ENCODE measurements at regions not wholly inside any gene's neighbourhood (a gene's known extent, or its start where the extent isn't known, plus 50 kb on each side); places are given as distances from the start of the nearest gene placed in this dataset.
"Not testable (repeated sequence)": the region's sequence is repeated elsewhere in the genome, so short reads cannot be mapped to it uniquely, and the experiment has no call there.

GRCh38 chr9:97248252-97248651, 59.2 kb upstream of the CCDC180 start:
- H3K56ac ChIP-seq (ENCODE audit: insufficient read length, low read depth, low read length); H3K4me1 Mint-ChIP-seq; H4K5ac ChIP-seq (ENCODE audit: insufficient read length, low read depth, low read length); H3T11ph ChIP-seq (ENCODE audit: low read length); H3K79me2 ChIP-seq (ENCODE audit: insufficient read depth, low read length); H2BK120ac ChIP-seq (ENCODE audit: low read depth, low read length, poor library complexity, severe bottlenecking); H3K9me3 ChIP-seq (ENCODE audit: control insufficient read depth, low read depth, low read length); H3K27me3 Mint-ChIP-seq (ENCODE audit: low read depth); H2AFZ ChIP-seq (ENCODE audit: low read length); H3K9ac ChIP-seq (ENCODE audit: extremely low read depth, insufficient read length, low read length); H2BK15ac ChIP-seq (ENCODE audit: low read depth, low read length); H3K14ac ChIP-seq (ENCODE audit: insufficient read depth, low read length); H3K23me2 ChIP-seq (ENCODE audit: insufficient read length, low read depth, low read length, poor library complexity, severe bottlenecking); H3K4me1 ChIP-seq (ENCODE audit: insufficient read depth, low read length); H3K27me3 ChIP-seq (ENCODE audit: insufficient read depth, low read length); H3K27ac ChIP-seq (ENCODE audit: insufficient read length, low read depth, low read length); H3K18ac ChIP-seq (ENCODE audit: insufficient read length, low read depth, low read length); H4K20me1 ChIP-seq (ENCODE audit: control insufficient read depth, insufficient read depth, insufficient read length); H3K79me1 ChIP-seq (ENCODE audit: insufficient read depth, low read depth, low read length, poor library complexity, severe bottlenecking); H2BK20ac ChIP-seq (ENCODE audit: low read depth, low read length, poor library complexity, severe bottlenecking); DNase-seq; H3K9me3 Mint-ChIP-seq; H3K4me3 Mint-ChIP-seq; H4K91ac ChIP-seq (ENCODE audit: insufficient read length, low read depth, low read length); H3K23ac ChIP-seq (ENCODE audit: insufficient read length, low read depth, low read length); H2BK12ac ChIP-seq (ENCODE audit: insufficient read length, low read depth, low read length); H2AK5ac ChIP-seq (ENCODE audit: insufficient read length, low read length); H3K27ac Mint-ChIP-seq; H3K4me2 ChIP-seq (ENCODE audit: insufficient read depth, insufficient read length, low read length); H2BK5ac ChIP-seq (ENCODE audit: insufficient read length, low read length); H3K4ac ChIP-seq (ENCODE audit: low read depth, low read length); H4K8ac ChIP-seq (replicated peaks; ENCODE audit: insufficient read length, low read depth, low read length): not testable (repeated sequence)
- peaks cover 2 to 18% (median 14%) of the 10 kb centered on the region in 3 experiments; a peak in 6 of 7 replicates for H3K36me3 Mint-ChIP-seq (ENCODE audit: insufficient read depth in 1 of 3, low read depth in 3 of 3)
- no CpG with 5 or more reads among the region's 2 CpGs for WGBS (ENCODE audit: extremely low coverage, insufficient read length, low lambda C conversion rate)

All from H9 (cell line).